Activated naive CD8-positive, alpha-beta T cell treated with anti-CD3 and anti-CD28 coated beads for 36 hours (primary cell): ENCODE measurements at regions not wholly inside any gene's neighbourhood (a gene's known extent, or its start where the extent isn't known, plus 50 kb on each side); places are given as distances from the start of the nearest gene placed in this dataset.
"Not testable (repeated sequence)": the region's sequence is repeated elsewhere in the genome, so short reads cannot be mapped to it uniquely, and the experiment has no call there.

Source experiments
- DNase-seq: peaks from one replicate; pipeline ENCODE4 v3.0.0; 2021
- H3K27ac Mint-ChIP-seq: one replicate; pipeline ENCODE4 v1.8.0; 2022; ENCODE audit warnings: mild to moderate bottlenecking, moderate library complexity, mixed read lengths
- H3K27me3 Mint-ChIP-seq: one replicate; pipeline ENCODE4 v1.8.0; 2022; ENCODE audit warnings: mild to moderate bottlenecking, mixed read lengths
- H3K36me3 Mint-ChIP-seq: one replicate; pipeline ENCODE4 v1.8.0; 2021; ENCODE audit warnings: mild to moderate bottlenecking, mixed read lengths
- H3K4me1 Mint-ChIP-seq: one replicate; pipeline ENCODE4 v1.8.0; 2021; ENCODE audit warnings: mixed read lengths
- H3K4me3 Mint-ChIP-seq: one replicate; pipeline ENCODE4 v1.8.0; 2022; ENCODE audit warnings: mild to moderate bottlenecking, moderate library complexity, mixed read lengths
- H3K9me3 Mint-ChIP-seq: one replicate; pipeline ENCODE4 v1.8.0; 2022; ENCODE audit warnings: mixed read lengths

- Mint-ChIP-seq H3K9me3 (peaks cover 2% of the 10 kb centered on the region), H3K4me1 (no peaks in the 10 kb centered on the region), H3K27ac (no peak overlapping the region), H3K4me3 (no peak overlapping the region), H3K27me3 (no peaks in the 10 kb centered on the region), H3K36me3 (no peaks in the 10 kb centered on the region)
- DNase-seq: no peak
Observed at GRCh38 chr2:123518367-123518766, 506.7 kb upstream of the CNTNAP5 start.

- no peaks in the 10 kb centered on the region for H3K27me3 Mint-ChIP-seq
- H3K4me3 Mint-ChIP-seq: no peak overlapping the region
- H3K9me3 Mint-ChIP-seq: peaks cover 4% of the 10 kb centered on the region
- H3K4me1 Mint-ChIP-seq: no peaks in the 10 kb centered on the region
- no peak for DNase-seq
- H3K36me3 Mint-ChIP-seq: no peaks in the 10 kb centered on the region
- no peak overlapping the region for H3K27ac Mint-ChIP-seq
Observed at GRCh38 chr2:123521854-123522253, 503.2 kb upstream of the CNTNAP5 start.

GRCh38 chr2:123522498-123522897, 502.6 kb upstream of the CNTNAP5 start:
- not testable (repeated sequence) for H3K9me3 Mint-ChIP-seq, H3K4me3 Mint-ChIP-seq, DNase-seq, H3K36me3 Mint-ChIP-seq, H3K27me3 Mint-ChIP-seq, H3K4me1 Mint-ChIP-seq, H3K27ac Mint-ChIP-seq

GRCh38 chr2:123528996-123529707, 495.9 kb upstream of the CNTNAP5 start:
- H3K4me3 Mint-ChIP-seq: no peak overlapping the region
- no peak for DNase-seq
- H3K36me3 Mint-ChIP-seq: no peaks in the 10 kb centered on the region
- no peak overlapping the region for H3K27ac Mint-ChIP-seq
- no peaks in the 10 kb centered on the region for H3K4me1 Mint-ChIP-seq
- H3K9me3 Mint-ChIP-seq: peaks cover 6% of the 10 kb centered on the region
- H3K27me3 Mint-ChIP-seq: no peaks in the 10 kb centered on the region

GRCh38 chr2:123530004-123530403, 495.1 kb upstream of the CNTNAP5 start:
- Mint-ChIP-seq H3K36me3 (no peaks in the 10 kb centered on the region), H3K4me3 (no peak overlapping the region), H3K27me3 (no peaks in the 10 kb centered on the region), H3K9me3 (peaks cover 7% of the 10 kb centered on the region), H3K27ac (no peak overlapping the region), H3K4me1 (no peaks in the 10 kb centered on the region)
- no peak for DNase-seq

GRCh38 chr2:123532126-123532525, 493.0 kb upstream of the CNTNAP5 start:
- no peak overlapping the region for H3K27ac Mint-ChIP-seq
- peaks cover 5% of the 10 kb centered on the region for H3K9me3 Mint-ChIP-seq
- H3K27me3 Mint-ChIP-seq: no peaks in the 10 kb centered on the region
- H3K36me3 Mint-ChIP-seq: no peaks in the 10 kb centered on the region
- no peaks in the 10 kb centered on the region for H3K4me1 Mint-ChIP-seq
- DNase-seq: no peak
- H3K4me3 Mint-ChIP-seq: no peak overlapping the region

- Mint-ChIP-seq H3K36me3 (no peaks in the 10 kb centered on the region), H3K9me3 (peaks cover 3% of the 10 kb centered on the region), H3K27ac (no peak overlapping the region), H3K4me3 (no peak overlapping the region), H3K4me1 (no peaks in the 10 kb centered on the region), H3K27me3 (no peaks in the 10 kb centered on the region)
- DNase-seq: no peak
Observed at GRCh38 chr2:123532994-123533393, 492.1 kb upstream of the CNTNAP5 start.

- Mint-ChIP-seq H3K4me3 (no peak overlapping the region), H3K27ac (no peak overlapping the region), H3K27me3 (no peaks in the 10 kb centered on the region), H3K36me3 (no peaks in the 10 kb centered on the region), H3K4me1 (no peaks in the 10 kb centered on the region), H3K9me3 (peaks cover 12% of the 10 kb centered on the region)
- no peak for DNase-seq
Observed at GRCh38 chr2:123540291-123540690, 484.8 kb upstream of the CNTNAP5 start.

GRCh38 chr2:123546353-123546752, 478.7 kb upstream of the CNTNAP5 start:
- Mint-ChIP-seq H3K9me3 (peaks cover 9% of the 10 kb centered on the region), H3K27ac (no peak overlapping the region), H3K4me3 (no peak overlapping the region), H3K4me1 (no peaks in the 10 kb centered on the region), H3K36me3 (no peaks in the 10 kb centered on the region), H3K27me3 (no peaks in the 10 kb centered on the region)
- no peak for DNase-seq

GRCh38 chr2:123563515-123563914, 461.6 kb upstream of the CNTNAP5 start:
- H3K27ac Mint-ChIP-seq: no peak overlapping the region
- DNase-seq: no peak
- H3K9me3 Mint-ChIP-seq: peaks cover 2% of the 10 kb centered on the region
- H3K4me3 Mint-ChIP-seq: no peak overlapping the region
- no peaks in the 10 kb centered on the region for H3K4me1 Mint-ChIP-seq
- no peaks in the 10 kb centered on the region for H3K27me3 Mint-ChIP-seq
- H3K36me3 Mint-ChIP-seq: no peaks in the 10 kb centered on the region

- H3K4me3 Mint-ChIP-seq: no peak overlapping the region
- H3K9me3 Mint-ChIP-seq: no peaks in the 10 kb centered on the region
- DNase-seq: no peak
- no peak overlapping the region for H3K27ac Mint-ChIP-seq
- no peaks in the 10 kb centered on the region for H3K27me3 Mint-ChIP-seq
- H3K36me3 Mint-ChIP-seq: no peaks in the 10 kb centered on the region
- H3K4me1 Mint-ChIP-seq: no peaks in the 10 kb centered on the region
Observed at GRCh38 chr2:123566291-123566946, 458.7 kb upstream of the CNTNAP5 start.

- DNase-seq: no peak
- Mint-ChIP-seq H3K4me1 (no peaks in the 10 kb centered on the region), H3K27ac (no peak overlapping the region), H3K36me3 (no peaks in the 10 kb centered on the region), H3K4me3 (no peak overlapping the region), H3K27me3 (no peaks in the 10 kb centered on the region), H3K9me3 (peaks cover 2% of the 10 kb centered on the region)
Observed at GRCh38 chr2:123578016-123578415, 447.1 kb upstream of the CNTNAP5 start.

GRCh38 chr2:123596621-123597020, 428.5 kb upstream of the CNTNAP5 start:
- Mint-ChIP-seq H3K27me3 (no peaks in the 10 kb centered on the region), H3K27ac (no peak overlapping the region), H3K4me1 (no peaks in the 10 kb centered on the region), H3K4me3 (no peak overlapping the region), H3K9me3 (peaks cover 14% of the 10 kb centered on the region), H3K36me3 (no peaks in the 10 kb centered on the region)
- DNase-seq: no peak

GRCh38 chr2:123597988-123598387, 427.1 kb upstream of the CNTNAP5 start:
- no peaks in the 10 kb centered on the region for H3K36me3 Mint-ChIP-seq
- no peaks in the 10 kb centered on the region for H3K4me1 Mint-ChIP-seq
- H3K27me3 Mint-ChIP-seq: no peaks in the 10 kb centered on the region
- peaks cover 11% of the 10 kb centered on the region for H3K9me3 Mint-ChIP-seq
- no peak overlapping the region for H3K4me3 Mint-ChIP-seq
- no peak for DNase-seq
- no peak overlapping the region for H3K27ac Mint-ChIP-seq

GRCh38 chr2:123606631-123607030, 418.5 kb upstream of the CNTNAP5 start:
- Mint-ChIP-seq H3K9me3 (peaks cover 8% of the 10 kb centered on the region), H3K4me1 (no peaks in the 10 kb centered on the region), H3K27me3 (no peaks in the 10 kb centered on the region), H3K4me3 (no peak overlapping the region), H3K27ac (no peak overlapping the region), H3K36me3 (no peaks in the 10 kb centered on the region)
- DNase-seq: no peak

- no peak overlapping the region for H3K27ac Mint-ChIP-seq
- no peak overlapping the region for H3K4me3 Mint-ChIP-seq
- no peaks in the 10 kb centered on the region for H3K4me1 Mint-ChIP-seq
- H3K9me3 Mint-ChIP-seq: peaks cover 11% of the 10 kb centered on the region
- no peaks in the 10 kb centered on the region for H3K36me3 Mint-ChIP-seq
- no peak for DNase-seq
- H3K27me3 Mint-ChIP-seq: no peaks in the 10 kb centered on the region
Observed at GRCh38 chr2:123609077-123609476, 416.0 kb upstream of the CNTNAP5 start.
